ENCODE measurements at regions not wholly inside any gene's neighbourhood (a gene's known extent, or its start where the extent isn't known, plus 50 kb on each side); places are given as distances from the start of the nearest gene placed in this dataset.

GRCh38 chr18:42445359-42445758 lies 490.3 kb downstream of the PIK3C3 start:
- no peak overlapping the region for H3K27ac Mint-ChIP-seq
- ATAC-seq = no peak
- no peaks in the 10 kb centered on the region for H3K4me1 Mint-ChIP-seq
- H3K36me3 Mint-ChIP-seq (ENCODE audit: low read depth) = no peaks in the 10 kb centered on the region
- no peak for DNase-seq
- H3K27me3 Mint-ChIP-seq = no peaks in the 10 kb centered on the region
- peaks cover 20% of the 10 kb centered on the region for H3K9me3 Mint-ChIP-seq
- H3K4me3 Mint-ChIP-seq = no peak overlapping the region

- Mint-ChIP-seq H3K4me3 (no peak overlapping the region), H3K9me3 (peaks cover 22% of the 10 kb centered on the region), H3K4me1 (no peaks in the 10 kb centered on the region), H3K27ac (no peak overlapping the region), H3K36me3 (ENCODE audit: low read depth) (no peaks in the 10 kb centered on the region), H3K27me3 (no peaks in the 10 kb centered on the region)
- ATAC-seq = no peak
- DNase-seq = no peak
Measured at GRCh38 chr18:42446195-42446594, 491.2 kb downstream of the PIK3C3 start.

DNA sequence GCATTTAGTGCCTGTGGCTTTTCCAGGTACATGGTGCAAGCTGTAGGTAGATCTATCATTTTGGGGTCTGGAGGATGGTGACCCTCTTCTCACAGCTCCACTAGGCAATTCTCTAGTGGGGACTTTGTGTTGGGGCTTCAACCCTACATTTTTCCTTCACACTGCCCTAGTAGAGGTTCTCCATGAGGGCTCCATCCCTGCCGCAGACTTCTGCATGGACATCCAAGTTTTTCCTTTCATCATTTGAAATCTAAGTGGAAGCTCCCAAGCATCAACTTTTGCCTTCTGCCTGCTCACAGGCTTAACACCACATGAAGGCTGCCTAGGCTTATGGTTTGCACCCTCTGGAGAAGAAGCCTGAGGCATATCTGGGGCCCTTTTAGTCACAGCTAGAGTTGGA lies 492.7 kb downstream of the PIK3C3 start:
- no peaks in the 10 kb centered on the region for H3K36me3 Mint-ChIP-seq (ENCODE audit: low read depth)
- no peaks in the 10 kb centered on the region for H3K27me3 Mint-ChIP-seq
- H3K4me3 Mint-ChIP-seq = no peak overlapping the region
- peaks cover 23% of the 10 kb centered on the region for H3K9me3 Mint-ChIP-seq
- H3K4me1 Mint-ChIP-seq = no peaks in the 10 kb centered on the region
- no peak overlapping the region for H3K27ac Mint-ChIP-seq
- no peak for DNase-seq
- ATAC-seq = no peak

DNA sequence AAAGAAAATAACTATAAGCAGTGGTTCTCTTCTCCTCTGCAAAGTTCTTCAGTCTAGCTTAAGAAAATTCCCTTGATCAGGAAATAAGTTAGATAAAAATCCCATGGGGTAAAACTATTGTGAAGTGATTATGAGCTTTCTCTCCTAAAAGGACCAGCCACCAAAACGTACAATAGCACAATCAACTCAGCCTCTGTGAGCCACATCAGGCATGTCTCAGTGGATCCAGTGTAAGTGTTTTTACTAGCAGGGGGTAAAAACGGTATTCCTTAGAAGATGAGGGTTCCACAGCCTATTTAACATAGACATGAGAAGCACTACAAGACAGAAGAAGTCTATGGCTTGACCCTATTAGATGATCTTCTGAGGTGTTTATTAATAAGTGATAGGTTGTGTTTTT lies 503.2 kb downstream of the PIK3C3 start:
- ATAC-seq = no peak
- Mint-ChIP-seq H3K4me3 (no peak overlapping the region), H3K36me3 (ENCODE audit: low read depth) (no peaks in the 10 kb centered on the region), H3K27me3 (no peaks in the 10 kb centered on the region), H3K9me3 (no peaks in the 10 kb centered on the region), H3K4me1 (no peaks in the 10 kb centered on the region), H3K27ac (no peak overlapping the region)
- no peak for DNase-seq

DNA sequence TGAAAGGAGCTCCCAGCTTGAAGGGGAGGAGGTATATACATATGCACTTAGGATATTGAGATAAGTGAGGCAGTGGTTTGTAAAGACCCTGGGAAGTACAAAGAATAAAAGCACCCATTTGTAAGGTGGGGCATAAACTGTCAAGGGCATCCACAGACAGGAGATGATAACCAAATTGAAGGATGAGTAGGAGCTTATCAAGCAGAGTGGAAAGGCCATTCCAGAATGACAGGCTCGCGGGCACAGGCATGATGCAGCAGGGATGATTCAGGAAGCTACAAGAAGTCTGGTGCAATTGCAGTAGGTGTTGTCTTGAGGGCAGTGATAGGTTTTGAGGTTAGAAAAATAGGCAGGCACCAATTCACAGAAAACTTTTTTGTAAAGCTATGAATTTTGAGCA lies 504.8 kb downstream of the PIK3C3 start:
- no peaks in the 10 kb centered on the region for H3K4me1 Mint-ChIP-seq
- no peak overlapping the region for H3K27ac Mint-ChIP-seq
- H3K27me3 Mint-ChIP-seq = no peaks in the 10 kb centered on the region

GRCh38 chr18:42471885-42472284 lies 516.9 kb downstream of the PIK3C3 start:
- ATAC-seq (no peak), DNase-seq (no peak)
- H3K4me1 Mint-ChIP-seq = no peaks in the 10 kb centered on the region

More for the DNA sequence above, 504.8 kb downstream of the PIK3C3 start:
- H3K9me3 Mint-ChIP-seq = no peaks in the 10 kb centered on the region
- no peaks in the 10 kb centered on the region for H3K36me3 Mint-ChIP-seq (ENCODE audit: low read depth)
- H3K4me3 Mint-ChIP-seq = no peak overlapping the region
- DNase-seq = no peak
- no peak for ATAC-seq

GRCh38 chr18:42473611-42474010 lies 518.6 kb downstream of the PIK3C3 start:
- H3K27ac Mint-ChIP-seq = no peak overlapping the region
- H3K4me3 Mint-ChIP-seq = no peak overlapping the region
- ATAC-seq (no peak), DNase-seq (no peak)
- H3K36me3 Mint-ChIP-seq (ENCODE audit: low read depth) = no peaks in the 10 kb centered on the region
- H3K9me3 Mint-ChIP-seq = no peaks in the 10 kb centered on the region
- no peaks in the 10 kb centered on the region for H3K27me3 Mint-ChIP-seq
- no peaks in the 10 kb centered on the region for H3K4me1 Mint-ChIP-seq

More at GRCh38 chr18:42471885-42472284, 516.9 kb downstream of the PIK3C3 start:
- H3K9me3 Mint-ChIP-seq = no peaks in the 10 kb centered on the region
- no peaks in the 10 kb centered on the region for H3K36me3 Mint-ChIP-seq (ENCODE audit: low read depth)
- H3K27ac Mint-ChIP-seq = no peak overlapping the region
- H3K27me3 Mint-ChIP-seq = no peaks in the 10 kb centered on the region
- H3K4me3 Mint-ChIP-seq = no peak overlapping the region

DNA sequence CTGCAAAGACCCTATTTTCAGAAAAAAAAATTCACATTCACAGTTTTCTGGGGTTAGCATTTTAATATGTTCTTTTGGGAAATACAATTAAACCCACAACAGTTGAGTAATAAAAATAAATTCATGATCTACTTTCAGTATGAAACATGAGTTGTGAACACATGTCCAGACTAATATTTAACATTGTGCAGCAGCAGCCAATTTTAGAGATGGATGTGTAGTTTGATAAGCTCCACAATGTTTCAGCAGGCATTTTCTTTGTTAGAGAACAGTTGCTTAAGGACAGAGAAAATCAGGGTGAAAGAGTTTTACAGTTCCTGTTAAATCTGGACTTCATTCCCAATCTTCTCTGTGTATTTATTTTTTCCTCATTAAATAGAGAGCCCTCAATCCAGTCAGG lies 519.5 kb downstream of the PIK3C3 start:
- no peak overlapping the region for H3K27ac Mint-ChIP-seq
- H3K4me3 Mint-ChIP-seq = no peak overlapping the region
- no peaks in the 10 kb centered on the region for H3K27me3 Mint-ChIP-seq
- ATAC-seq = no peak
- no peaks in the 10 kb centered on the region for H3K9me3 Mint-ChIP-seq
- no peak for DNase-seq
- no peaks in the 10 kb centered on the region for H3K4me1 Mint-ChIP-seq
- no peaks in the 10 kb centered on the region for H3K36me3 Mint-ChIP-seq (ENCODE audit: low read depth)

DNA sequence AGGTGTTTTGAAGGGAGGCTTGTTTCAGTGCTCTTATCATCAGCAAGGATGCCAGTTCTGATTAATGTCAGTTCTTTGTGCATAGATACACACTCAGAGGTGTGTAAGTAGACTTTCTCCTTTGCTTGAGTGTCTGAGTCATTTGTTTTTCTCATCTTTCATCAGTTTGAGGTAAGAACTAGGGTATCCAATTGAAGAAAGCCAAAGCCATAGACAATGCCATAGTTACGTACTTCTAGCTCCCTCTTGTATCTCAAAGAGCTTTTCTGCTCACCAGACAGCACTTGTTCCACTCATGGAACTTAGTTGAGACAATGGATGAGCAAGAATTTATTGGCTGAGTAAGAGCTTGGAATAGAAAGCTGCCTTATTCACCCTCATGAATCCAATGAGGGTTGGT lies 520.1 kb downstream of the PIK3C3 start:
- ATAC-seq = no peak
- no peak overlapping the region for H3K27ac Mint-ChIP-seq
- DNase-seq = no peak
- no peaks in the 10 kb centered on the region for H3K4me1 Mint-ChIP-seq
- H3K36me3 Mint-ChIP-seq (ENCODE audit: low read depth) = no peaks in the 10 kb centered on the region
- H3K4me3 Mint-ChIP-seq = no peak overlapping the region
- H3K9me3 Mint-ChIP-seq = no peaks in the 10 kb centered on the region
- H3K27me3 Mint-ChIP-seq = no peaks in the 10 kb centered on the region

DNA sequence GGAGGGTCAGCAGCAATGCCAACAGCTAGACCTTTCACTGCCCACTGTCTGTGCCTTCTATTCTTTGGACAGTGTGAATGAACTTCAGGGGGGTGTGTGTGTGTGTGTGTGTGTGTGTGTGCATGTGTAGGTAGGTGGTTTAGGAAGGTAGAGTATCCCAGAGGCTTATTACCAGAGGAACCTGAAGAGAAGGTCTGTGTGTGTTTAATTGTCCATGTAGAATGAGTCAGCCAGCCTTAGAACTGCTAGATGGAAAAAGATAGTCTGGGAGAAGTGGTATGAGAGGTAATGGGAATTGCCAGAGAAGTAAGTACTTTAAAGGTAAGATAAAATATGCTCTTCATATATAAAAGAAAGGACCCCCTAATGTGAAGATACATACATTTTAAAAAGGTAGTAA lies 522.2 kb downstream of the PIK3C3 start:
- no peaks in the 10 kb centered on the region for H3K36me3 Mint-ChIP-seq (ENCODE audit: low read depth)

DNA sequence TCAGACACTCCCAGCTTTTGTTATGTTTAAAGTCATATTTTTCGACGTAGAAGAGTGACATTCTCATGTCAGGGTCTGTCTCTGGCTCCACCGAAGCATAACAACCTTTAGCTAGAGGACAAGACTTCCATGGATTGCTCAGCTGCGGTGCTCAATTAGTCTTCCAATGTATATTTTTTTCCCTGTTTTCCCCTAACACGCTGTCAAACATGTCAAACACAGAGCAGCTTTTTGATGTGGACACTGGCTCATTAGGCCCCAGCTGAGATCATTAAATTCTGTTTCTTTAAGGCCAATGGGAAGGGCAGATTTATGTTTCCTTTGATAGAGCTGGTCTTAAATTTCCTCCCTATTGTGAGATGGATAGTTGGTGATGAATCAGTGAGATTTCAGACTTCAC lies 525.4 kb downstream of the PIK3C3 start:
- DNase-seq (no peak), ATAC-seq (no peak)
- Mint-ChIP-seq H3K27ac (no peak overlapping the region), H3K9me3 (peaks cover 5% of the 10 kb centered on the region), H3K4me1 (no peaks in the 10 kb centered on the region), H3K4me3 (no peak overlapping the region), H3K36me3 (ENCODE audit: low read depth) (no peaks in the 10 kb centered on the region), H3K27me3 (no peaks in the 10 kb centered on the region)

More for the DNA sequence above, 522.2 kb downstream of the PIK3C3 start:
- H3K27ac Mint-ChIP-seq = no peak overlapping the region
- H3K27me3 Mint-ChIP-seq = no peaks in the 10 kb centered on the region
- H3K4me3 Mint-ChIP-seq = no peak overlapping the region
- H3K4me1 Mint-ChIP-seq = no peaks in the 10 kb centered on the region
- no peak for DNase-seq
- ATAC-seq = no peak
- no peaks in the 10 kb centered on the region for H3K9me3 Mint-ChIP-seq

DNA sequence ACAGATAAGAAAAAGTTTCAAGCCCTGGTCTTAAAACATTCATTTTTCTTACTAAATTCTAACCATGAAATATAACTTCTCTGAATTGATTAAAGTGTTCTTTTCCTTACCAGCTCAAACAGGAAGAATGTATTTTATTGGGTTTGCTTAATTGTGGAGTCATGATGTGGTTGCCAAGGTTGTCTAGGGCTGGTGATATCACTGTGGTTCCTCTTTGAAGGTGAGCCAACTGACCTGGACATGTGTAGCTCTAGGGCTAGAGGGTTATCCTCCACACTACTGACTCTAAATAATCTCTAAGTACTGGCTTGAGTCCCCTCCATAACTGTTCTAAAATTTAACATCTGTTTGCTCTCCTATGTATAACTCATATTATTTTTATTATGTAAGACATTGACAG lies 529.6 kb downstream of the PIK3C3 start:
- Mint-ChIP-seq H3K4me3 (no peak overlapping the region), H3K36me3 (ENCODE audit: low read depth) (no peaks in the 10 kb centered on the region), H3K9me3 (peaks cover 11% of the 10 kb centered on the region), H3K27me3 (no peaks in the 10 kb centered on the region), H3K27ac (no peak overlapping the region), H3K4me1 (no peaks in the 10 kb centered on the region)
- DNase-seq (no peak), ATAC-seq (no peak)

GRCh38 chr18:42486271-42486670 lies 531.2 kb downstream of the PIK3C3 start:
- ATAC-seq (no peak), DNase-seq (no peak)
- H3K27ac Mint-ChIP-seq = no peak overlapping the region
- no peaks in the 10 kb centered on the region for H3K36me3 Mint-ChIP-seq (ENCODE audit: low read depth)
- H3K27me3 Mint-ChIP-seq = no peaks in the 10 kb centered on the region
- H3K4me1 Mint-ChIP-seq = no peaks in the 10 kb centered on the region
- no peak overlapping the region for H3K4me3 Mint-ChIP-seq
- peaks cover 11% of the 10 kb centered on the region for H3K9me3 Mint-ChIP-seq

GRCh38 chr18:42508683-42509296 lies 553.8 kb downstream of the PIK3C3 start:
- no peak for ATAC-seq
- Mint-ChIP-seq H3K27ac (no peak overlapping the region), H3K9me3 (peaks cover 5% of the 10 kb centered on the region), H3K4me3 (no peak overlapping the region), H3K36me3 (ENCODE audit: low read depth) (no peaks in the 10 kb centered on the region), H3K4me1 (no peaks in the 10 kb centered on the region), H3K27me3 (no peaks in the 10 kb centered on the region)
- no peak for DNase-seq

- Mint-ChIP-seq H3K27me3 (no peaks in the 10 kb centered on the region), H3K36me3 (ENCODE audit: low read depth) (no peaks in the 10 kb centered on the region), H3K27ac (no peak overlapping the region), H3K9me3 (peaks cover 5% of the 10 kb centered on the region), H3K4me3 (no peak overlapping the region), H3K4me1 (no peaks in the 10 kb centered on the region)
- no peak for ATAC-seq
- no peak for DNase-seq
Measured at GRCh38 chr18:42509750-42510415, 554.8 kb downstream of the PIK3C3 start.

DNA sequence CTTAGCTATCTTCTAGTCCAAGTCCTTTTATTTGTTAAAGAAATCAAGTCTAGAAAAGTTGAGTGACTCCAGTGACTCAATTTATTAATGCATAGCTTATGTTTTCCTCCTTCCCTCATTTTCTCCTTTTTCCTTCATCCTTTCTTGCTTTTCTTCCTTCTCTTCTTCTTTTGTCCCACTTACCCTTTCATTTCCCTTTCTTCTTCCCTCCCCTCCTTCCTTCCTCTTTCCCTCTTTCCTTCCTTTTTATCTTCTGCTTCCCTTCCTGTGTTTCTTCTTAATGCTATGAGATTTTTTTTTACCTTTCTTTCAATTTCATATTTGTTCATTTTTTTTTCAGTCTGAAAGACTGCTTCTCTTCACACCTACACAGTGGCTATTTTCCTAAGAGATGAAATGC lies 555.5 kb downstream of the PIK3C3 start:
- ATAC-seq (no peak), DNase-seq (no peak)
- Mint-ChIP-seq H3K27ac (no peak overlapping the region), H3K9me3 (peaks cover 7% of the 10 kb centered on the region), H3K27me3 (no peaks in the 10 kb centered on the region), H3K4me1 (no peaks in the 10 kb centered on the region), H3K36me3 (ENCODE audit: low read depth) (no peaks in the 10 kb centered on the region), H3K4me3 (no peak overlapping the region)

All from activated naive CD8-positive, alpha-beta T cell treated with anti-CD3 and anti-CD28 coated beads, Interleukin-2, amount 50 U/mL, for 24 hours (primary cell).